ENCODE measurements at regions not wholly inside any gene's neighbourhood (a gene's known extent, or its start where the extent isn't known, plus 50 kb on each side); places are given as distances from the start of the nearest gene placed in this dataset.
A peak's percentile ranks its signal among the peaks of the same experiment; 100 is the strongest.

GRCh38 chr18:45212181-45213039 is 402.9 kb upstream of the SLC14A2 start:
- H3K27me3 ChIP-seq, result no peaks in the 10 kb centered on the region
- H3K4me3 ChIP-seq, result no peak overlapping the region
- TF ChIP-seq, protein P1, sequence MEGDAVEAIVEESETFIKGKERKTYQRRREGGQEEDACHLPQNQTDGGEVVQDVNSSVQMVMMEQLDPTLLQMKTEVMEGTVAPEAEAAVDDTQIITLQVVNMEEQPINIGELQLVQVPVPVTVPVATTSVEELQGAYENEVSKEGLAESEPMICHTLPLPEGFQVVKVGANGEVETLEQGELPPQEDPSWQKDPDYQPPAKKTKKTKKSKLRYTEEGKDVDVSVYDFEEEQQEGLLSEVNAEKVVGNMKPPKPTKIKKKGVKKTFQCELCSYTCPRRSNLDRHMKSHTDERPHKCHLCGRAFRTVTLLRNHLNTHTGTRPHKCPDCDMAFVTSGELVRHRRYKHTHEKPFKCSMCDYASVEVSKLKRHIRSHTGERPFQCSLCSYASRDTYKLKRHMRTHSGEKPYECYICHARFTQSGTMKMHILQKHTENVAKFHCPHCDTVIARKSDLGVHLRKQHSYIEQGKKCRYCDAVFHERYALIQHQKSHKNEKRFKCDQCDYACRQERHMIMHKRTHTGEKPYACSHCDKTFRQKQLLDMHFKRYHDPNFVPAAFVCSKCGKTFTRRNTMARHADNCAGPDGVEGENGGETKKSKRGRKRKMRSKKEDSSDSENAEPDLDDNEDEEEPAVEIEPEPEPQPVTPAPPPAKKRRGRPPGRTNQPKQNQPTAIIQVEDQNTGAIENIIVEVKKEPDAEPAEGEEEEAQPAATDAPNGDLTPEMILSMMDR (IDR thresholded peaks at IDR 0.05), result peak; percentile 90
- ATAC-seq (peak; percentile 99), DNase-seq (peak; percentile 77)
- H3K9me3 ChIP-seq, result no peaks in the 10 kb centered on the region
- no peaks in the 10 kb centered on the region for H3K4me1 ChIP-seq
- intact Hi-C loops (cut with DNase I), result loop anchor here (10.0 kb wide), 1 partner anchor 538 kb away; no protein-coding TSS in a partner anchor
- H3K36me3 ChIP-seq, result no peaks in the 10 kb centered on the region
- H3K27ac ChIP-seq, result no peak overlapping the region

- intact Hi-C loops (cut with DNase I), result loop anchor here (10.0 kb wide), 1 partner anchor 538 kb away; no protein-coding TSS in a partner anchor
These were observed 402.3 kb upstream of the SLC14A2 start for GRCh38 chr18:45213040-45213333.

GRCh38 chr18:45218436-45218835 is 396.8 kb upstream of the SLC14A2 start:
- TF ChIP-seq, protein P1 (IDR thresholded peaks at IDR 0.05), result no peak
- Histone ChIP-seq H3K27me3 (no peaks in the 10 kb centered on the region), H3K4me3 (no peak overlapping the region), H3K4me1 (peaks cover 3% of the 10 kb centered on the region), H3K9me3 (no peaks in the 10 kb centered on the region), H3K36me3 (no peaks in the 10 kb centered on the region), H3K27ac (no peak overlapping the region)
- intact Hi-C loops (cut with DNase I), result loop anchor here (10.0 kb wide), 1 partner anchor 544 kb away; no protein-coding TSS in a partner anchor
- ATAC-seq, result no peak
- DNase-seq, result no peak

More at GRCh38 chr18:45213040-45213333, 402.3 kb upstream of the SLC14A2 start:
- Histone ChIP-seq H3K27ac (no peak overlapping the region), H3K4me1 (no peaks in the 10 kb centered on the region), H3K4me3 (no peak overlapping the region), H3K36me3 (no peaks in the 10 kb centered on the region), H3K9me3 (no peaks in the 10 kb centered on the region), H3K27me3 (no peaks in the 10 kb centered on the region)
- TF ChIP-seq, protein P1 (IDR thresholded peaks at IDR 0.05), result no peak
- no peak for DNase-seq
- ATAC-seq, result no peak

DNA sequence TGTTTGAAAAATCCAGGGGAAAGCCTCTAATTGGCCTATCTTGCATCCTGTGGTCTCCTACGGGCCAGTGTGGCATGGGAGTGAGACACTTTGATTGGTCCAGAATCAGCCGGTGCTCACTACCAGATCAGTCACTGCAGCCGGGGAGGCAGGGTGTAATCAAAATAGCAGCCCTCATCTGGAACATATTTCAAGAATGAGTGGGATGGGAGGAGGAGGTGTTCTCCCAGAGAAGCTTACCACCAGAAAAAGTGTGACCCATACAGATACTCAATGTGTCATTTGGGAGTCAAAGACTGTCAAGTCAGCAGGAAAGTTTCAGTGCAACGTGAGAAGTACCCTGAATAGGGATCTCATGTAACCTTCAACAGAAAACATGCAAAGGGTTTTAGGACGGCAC is 393.9 kb upstream of the SLC14A2 start:
- Histone ChIP-seq H3K27me3 (no peaks in the 10 kb centered on the region), H3K4me1 (peaks cover 3% of the 10 kb centered on the region), H3K36me3 (no peaks in the 10 kb centered on the region), H3K9me3 (no peaks in the 10 kb centered on the region), H3K27ac (no peak overlapping the region), H3K4me3 (no peak overlapping the region)
- TF ChIP-seq, protein P1 (IDR thresholded peaks at IDR 0.05), result no peak
- ATAC-seq, result no peak
- intact Hi-C loops (cut with DNase I), result no loop called here
- DNase-seq, result no peak

DNA sequence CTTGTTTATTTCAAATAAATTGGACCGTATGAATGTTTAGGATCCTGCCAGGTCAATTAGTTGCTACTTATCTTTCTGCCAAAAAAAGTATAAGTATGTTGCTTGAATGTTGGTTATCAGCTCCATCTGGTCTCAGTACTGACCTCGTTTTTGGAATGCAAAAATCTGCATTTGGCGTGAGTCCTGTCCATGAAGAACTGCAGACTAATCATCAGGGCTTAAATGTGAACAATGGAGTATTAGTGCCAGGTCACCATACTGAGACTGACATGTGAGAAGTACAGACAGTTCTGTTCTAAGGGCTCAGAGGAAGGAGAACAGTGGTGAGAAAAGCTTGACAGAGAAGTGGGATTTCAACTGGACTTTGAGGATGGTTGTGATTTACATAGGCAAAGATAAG is 393.1 kb upstream of the SLC14A2 start:
- intact Hi-C loops (cut with DNase I), result no loop called here
- no peaks in the 10 kb centered on the region for H3K9me3 ChIP-seq
- peak; percentile 39 for ATAC-seq
- H3K4me1 ChIP-seq, result peaks cover 3% of the 10 kb centered on the region
- no peak overlapping the region for H3K27ac ChIP-seq
- H3K4me3 ChIP-seq, result no peak overlapping the region
- TF ChIP-seq, protein P1 (IDR thresholded peaks at IDR 0.05), result no peak
- no peaks in the 10 kb centered on the region for H3K27me3 ChIP-seq
- DNase-seq, result no peak
- H3K36me3 ChIP-seq, result no peaks in the 10 kb centered on the region

All from upper lobe of right lung (tissue), 1 donor.